ENCODE measurements at regions not wholly inside any gene's neighbourhood (a gene's known extent, or its start where the extent isn't known, plus 50 kb on each side); places are given as distances from the start of the nearest gene placed in this dataset.
"Not testable (repeated sequence)": the region's sequence is repeated elsewhere in the genome, so short reads cannot be mapped to it uniquely, and the experiment has no call there.

DNA sequence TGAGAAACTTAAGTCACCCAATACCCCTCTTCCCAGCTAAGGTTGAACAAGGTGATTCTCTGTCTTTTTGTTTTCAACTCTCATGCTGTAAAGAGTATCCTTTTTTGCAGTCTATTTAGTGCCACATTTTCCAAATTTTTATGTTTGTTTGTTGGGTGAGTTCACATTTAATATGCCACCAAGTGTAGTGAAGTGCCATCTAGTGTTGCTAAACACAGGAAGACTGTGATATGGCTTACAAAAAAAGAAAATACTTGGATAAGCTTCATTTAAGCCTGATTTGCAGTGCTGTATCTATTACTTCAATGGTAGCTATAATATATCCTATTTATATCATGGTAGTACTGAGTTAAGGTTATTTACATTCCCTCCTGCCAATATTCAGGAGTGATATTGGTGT is 319.2 kb upstream of the CHORDC1 start:
- DNase-seq (ENCODE audit: low spot score): no peak

DNA sequence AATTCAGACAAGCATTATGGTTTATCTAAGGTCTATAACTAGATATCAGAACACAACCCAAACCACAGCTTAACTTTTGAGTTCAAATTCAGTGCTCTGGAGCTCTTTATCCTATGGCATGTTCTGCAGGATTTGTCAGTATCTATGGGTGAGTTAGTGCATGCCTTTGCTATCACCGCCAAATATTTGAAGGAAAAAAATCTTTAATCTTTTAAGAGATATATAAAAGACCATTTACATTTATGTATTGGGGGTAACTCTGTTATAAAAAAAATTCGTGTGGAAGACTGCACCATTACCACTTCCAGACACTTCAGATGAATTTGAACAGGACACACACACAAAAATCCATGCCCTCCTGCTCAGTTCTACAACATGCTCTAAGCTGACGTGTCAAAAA is 313.5 kb upstream of the CHORDC1 start:
- DNase-seq (ENCODE audit: low spot score): no peak

DNA sequence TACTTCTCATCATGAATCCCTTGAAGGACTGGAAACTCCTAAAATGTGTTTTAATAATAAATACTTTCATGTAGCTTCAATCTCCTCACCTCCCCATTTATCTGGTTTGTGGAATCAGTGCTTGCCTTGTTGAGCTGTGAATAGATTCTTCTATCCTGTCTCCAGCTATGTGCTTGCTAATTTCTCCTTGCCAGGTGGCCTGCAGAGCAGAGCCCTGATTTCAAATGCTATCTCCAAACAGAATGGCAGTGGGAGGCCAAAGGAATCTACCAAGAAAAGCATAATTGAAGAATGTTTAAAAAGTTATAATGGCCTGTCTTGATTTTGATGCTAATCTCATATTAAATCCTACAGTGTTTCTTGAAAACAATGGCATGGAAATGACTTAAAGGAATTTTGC is 309.3 kb upstream of the CHORDC1 start:
- peak; percentile 12 for DNase-seq (ENCODE audit: low spot score)

DNA sequence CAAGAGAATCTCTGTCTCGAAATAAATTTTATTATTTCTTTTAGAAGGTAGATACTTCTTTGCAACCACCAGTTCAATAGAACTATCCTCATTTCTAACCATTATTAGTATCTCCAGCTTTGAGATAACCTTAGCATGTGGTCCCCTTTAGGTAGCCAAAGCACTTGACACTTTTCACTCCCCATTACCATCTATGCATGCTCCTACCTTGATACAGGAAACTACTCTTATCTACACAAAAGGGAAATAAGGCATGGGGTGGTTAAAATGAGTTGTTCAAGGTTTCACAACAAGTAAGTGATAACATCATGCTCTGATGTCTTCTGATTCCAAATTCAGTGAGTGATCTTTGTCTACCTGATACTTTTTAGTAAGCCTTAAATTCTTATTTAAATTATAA is 308.2 kb upstream of the CHORDC1 start:
- DNase-seq (ENCODE audit: low spot score): no peak

DNA sequence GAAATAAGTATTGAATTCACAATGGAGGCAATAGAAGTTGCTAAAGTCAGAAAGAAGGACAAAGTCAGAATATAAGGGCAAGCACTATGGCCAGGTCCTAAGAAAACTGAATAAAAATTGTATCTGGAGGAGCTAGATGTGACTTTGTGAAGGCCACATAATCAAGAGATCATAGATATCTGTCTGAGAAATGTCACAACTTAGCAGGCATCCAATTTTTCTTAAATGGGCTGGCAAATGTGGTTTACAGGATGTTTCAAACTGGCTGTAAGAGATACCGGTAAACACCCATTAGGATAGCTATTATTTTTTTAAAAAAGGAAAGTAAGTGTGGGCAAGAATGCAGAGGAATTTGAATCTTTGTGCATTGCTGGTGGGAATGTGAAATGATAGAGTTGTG is 303.1 kb upstream of the CHORDC1 start:
- DNase-seq (ENCODE audit: low spot score): no peak

DNA sequence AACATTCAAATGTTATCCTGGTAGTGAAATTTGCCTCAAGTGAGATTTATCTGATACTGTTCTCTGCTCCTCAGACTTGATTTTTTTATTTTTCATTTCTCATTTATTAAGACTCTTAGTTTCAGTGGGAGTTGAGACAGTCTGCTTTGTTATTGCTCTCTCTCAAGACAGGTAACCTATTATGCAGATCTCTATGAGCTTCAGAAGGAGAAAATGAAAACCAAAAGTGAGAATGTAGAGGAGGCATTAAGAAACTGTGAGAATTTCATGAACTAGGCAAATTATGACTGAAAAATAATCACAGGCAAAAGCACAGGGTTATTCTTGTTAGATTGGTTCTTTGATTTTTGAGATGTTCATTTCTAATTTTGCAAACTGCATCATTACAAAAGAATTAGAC is 290.0 kb upstream of the CHORDC1 start:
- no peak for DNase-seq (ENCODE audit: low spot score)

DNA sequence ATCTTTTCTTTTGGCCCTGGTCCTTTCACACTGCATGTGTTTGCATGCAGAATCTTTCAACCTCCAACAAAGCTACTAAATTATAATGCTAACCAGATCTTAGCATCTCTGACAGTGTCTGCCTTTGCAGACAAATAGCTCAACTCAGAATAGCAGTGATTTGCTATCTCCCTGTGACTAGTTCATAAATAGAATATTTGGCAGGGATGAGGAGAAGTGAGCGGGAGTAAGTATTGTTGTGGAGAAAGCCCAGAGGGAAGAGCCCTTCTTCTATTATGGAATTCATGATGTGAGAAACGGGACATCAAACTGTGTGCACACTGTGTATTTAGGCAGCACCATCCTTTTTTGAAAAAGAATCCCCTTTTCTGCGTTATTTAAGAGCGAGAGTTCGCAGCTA is 288.0 kb upstream of the CHORDC1 start:
- DNase-seq (ENCODE audit: low spot score): no peak

DNA sequence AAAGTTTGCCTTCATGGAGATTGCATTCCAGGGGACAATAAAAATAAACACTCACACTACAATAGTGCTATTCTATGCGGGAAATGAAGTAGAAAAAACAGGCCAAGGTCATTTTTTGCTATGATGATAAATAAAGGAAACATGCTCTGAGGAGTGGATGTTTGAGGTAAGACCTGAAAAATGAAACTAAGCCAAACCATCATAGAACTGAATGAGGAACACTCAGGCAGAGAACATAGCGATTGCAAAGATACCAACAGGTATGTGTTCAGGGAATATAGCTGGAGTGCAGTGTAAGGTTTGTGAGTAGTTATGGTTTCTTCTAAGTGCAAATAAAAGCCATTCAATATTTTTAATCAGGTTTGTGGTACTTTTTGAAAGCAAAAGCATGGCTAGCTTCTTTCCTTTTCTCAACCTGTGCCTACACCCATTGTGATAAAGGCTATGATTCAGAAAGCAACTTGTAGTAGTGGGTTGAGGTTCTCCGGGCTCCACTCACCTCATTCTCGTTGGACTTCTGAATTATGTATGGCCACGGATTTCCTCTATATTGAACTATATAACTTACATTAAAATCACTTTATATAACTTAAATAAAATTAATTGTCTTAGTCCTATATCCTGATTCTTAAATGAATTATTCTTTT is 278.2 kb upstream of the CHORDC1 start:
- no peak for DNase-seq (ENCODE audit: low spot score)

DNA sequence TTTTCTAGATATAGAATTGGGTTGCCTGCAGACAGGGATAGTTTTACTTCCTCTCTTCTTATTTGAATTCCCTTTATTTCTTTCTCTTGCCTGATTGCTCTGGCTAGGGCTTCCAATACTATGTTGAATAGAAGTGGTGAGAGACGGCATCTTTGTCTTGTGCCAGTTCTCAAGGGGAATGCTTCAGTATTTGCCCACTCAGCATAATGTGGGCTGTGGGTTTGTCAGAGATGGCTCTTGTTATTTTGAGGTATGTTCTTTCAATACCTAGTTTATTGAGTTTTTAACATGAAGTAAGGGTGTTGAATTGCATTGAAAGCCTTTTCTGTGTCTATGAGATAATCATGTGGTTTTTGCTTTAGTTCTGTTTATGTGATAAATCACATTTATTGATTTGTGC is 273.9 kb upstream of the CHORDC1 start:
- DNase-seq (ENCODE audit: low spot score): no peak

DNA sequence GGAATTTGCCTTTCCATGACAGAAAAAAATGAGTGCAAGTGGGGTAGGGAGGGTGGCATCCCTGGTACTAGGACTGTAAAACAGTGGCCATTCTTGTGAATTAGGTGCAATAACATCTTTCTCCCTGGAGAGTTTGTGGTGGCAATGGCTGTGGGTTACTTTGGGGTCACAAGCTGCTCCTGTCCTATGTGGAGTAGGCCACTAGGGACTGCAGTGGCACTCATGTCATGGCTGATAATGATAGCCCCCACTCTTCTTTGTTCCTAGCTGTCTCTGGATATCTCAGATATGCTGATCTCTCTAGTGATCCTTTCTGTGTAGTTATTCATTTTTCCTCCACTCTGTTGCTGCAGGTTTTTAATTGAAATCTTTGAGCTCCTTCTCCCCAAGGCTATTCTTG is 270.5 kb upstream of the CHORDC1 start:
- DNase-seq (ENCODE audit: low spot score): no peak

DNA sequence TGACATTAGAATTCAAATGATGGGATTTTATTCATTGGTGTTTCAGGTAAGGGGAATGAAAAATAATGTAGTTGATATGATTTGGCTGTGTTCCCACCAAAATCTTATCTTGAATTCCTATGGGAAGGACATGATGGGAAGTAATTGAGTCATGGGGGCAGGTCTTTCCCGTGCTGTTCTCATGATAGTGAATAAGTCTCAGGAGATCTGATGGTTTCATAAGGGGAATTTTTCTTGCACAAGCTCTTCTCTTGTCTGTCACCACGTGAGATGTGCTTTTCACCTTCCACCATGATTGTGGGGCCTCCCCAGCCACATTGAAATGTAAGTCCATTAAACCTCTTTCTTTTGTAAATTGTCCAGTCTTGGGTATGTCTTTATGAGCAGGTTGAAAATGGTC is 268.6 kb upstream of the CHORDC1 start:
- no peak for DNase-seq (ENCODE audit: low spot score)

DNA sequence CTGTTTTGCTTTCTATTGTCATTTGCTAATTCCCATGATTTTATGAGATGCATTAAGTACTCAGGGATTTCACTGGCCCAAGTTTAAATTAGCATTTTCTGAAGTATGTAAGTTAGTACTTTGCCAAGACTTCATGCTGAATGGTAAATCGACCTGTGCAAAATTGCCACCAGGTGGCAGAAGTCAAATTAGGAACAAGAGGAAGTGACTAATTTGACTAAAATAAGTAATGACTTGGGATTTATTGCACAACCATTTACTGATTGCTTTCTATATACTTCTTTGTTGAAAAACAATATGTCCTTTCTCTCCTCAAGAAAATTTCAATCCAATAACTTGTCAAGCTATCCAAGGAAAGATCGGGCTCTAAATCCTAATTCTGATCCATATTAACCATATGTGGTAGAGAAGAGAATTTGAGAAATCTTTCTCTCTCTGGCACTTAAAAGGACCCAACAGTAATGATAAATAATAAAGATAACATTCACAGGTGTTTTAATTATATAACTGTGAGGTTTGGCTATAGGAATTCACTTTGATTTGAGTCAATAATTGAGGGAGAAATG is 253.7 kb upstream of the CHORDC1 start:
- peak; percentile 13 for DNase-seq (ENCODE audit: low spot score)

DNA sequence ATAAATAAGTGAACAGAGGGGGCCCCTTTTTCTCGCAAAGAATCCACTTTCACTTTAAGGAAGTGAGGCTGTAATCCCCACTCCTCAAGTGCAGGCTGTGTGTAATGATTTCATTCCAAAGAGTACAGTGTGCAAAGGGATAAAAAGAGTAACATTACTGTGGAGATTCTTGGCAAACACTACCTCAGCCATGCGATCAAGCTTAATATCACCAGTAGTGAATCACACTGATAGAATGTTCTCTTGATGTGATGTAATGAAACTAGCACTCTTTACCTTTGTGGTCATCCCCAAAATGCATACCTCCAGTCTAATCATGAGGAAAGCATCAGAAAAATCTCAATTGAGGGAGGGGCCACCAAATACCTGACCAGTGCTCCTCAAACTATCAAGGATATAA is 246.1 kb upstream of the CHORDC1 start:
- peak; percentile 4 for DNase-seq (ENCODE audit: low spot score)

DNA sequence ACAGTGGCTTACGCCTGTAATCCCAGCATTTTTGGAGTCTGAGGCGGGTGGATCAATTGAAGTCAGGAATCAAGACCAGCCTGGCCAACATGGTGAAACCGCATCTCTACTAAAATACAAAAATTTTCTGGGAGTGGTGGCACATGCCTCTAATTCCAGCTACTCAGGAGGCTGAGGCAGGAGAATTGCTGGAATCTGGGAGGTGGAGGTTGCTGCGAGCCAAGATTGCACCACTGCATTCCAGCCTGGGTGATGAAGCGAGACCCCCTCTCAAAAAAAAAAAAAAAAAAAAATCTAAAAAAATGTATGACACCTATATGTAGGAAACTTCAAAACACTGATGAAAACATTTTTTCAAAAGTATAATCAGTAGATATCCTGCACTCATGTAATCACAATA is 242.7 kb upstream of the CHORDC1 start:
- DNase-seq (ENCODE audit: low spot score): no peak

DNA sequence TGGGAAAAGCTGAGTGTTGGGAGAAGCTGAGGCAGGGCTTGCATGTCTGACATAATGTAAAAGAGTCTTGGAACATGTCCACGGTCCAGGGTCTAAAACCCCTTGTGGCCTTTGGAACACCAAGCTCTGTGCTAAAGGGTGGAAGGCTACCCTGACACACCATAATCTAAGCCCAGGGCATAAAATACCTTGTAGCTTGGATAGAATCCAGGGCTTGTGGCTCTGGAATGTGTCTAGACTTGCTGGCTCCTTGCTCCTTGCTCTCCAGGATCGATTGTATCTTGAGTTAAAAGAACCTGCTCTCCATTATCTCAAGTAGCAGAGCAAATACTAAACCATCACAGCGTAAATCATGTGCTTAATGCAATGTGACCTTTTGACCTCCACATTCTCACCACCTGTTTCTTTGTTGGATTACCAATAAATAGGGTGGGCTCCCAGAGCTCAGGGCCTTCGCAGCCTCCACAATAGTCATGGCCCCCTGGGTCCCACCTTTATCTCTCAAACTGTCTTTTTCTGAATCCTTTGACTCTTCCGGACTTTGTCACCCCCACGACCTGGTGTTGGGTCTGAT is 232.6 kb upstream of the CHORDC1 start:
- not testable (repeated sequence) for DNase-seq (ENCODE audit: low spot score)

DNA sequence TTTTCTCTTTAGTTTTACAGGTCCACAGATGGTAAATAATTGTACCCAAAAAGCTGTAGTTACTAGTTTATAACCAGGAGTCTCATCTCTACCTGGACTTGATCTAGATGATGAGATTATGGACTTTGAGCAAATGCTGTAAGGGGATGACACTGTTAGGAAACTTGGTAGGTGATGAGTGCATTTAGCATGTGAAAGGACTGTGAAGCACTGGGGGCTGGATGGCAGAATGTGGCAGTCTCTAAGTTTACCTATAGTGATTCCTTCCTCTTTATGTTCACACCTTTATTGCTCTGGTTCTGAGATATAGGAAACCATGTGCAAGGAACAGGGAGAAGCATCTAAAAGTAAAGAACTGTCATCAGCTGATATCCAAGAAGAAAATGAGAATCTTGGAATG is 230.7 kb upstream of the CHORDC1 start:
- DNase-seq (ENCODE audit: low spot score): peak; percentile 18

DNA sequence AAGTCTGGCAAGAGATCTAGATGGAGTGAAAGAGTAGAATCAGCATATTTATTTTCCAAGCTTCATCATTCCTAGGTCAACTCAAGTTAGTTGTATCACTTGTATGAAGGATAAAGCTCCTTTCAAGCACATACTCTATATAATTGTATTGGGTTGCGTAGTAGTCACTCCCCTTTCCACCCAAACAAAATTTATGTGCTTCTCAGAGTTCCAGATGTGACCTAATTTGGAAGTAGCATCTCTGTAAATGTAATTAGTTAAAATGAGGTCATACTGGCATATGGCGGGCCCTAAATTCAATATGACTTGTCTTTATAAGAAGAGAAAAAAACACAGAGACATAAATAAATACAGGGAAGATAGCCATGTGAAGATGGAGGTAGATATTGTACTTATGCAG is 226.8 kb upstream of the CHORDC1 start:
- DNase-seq (ENCODE audit: low spot score): no peak

DNA sequence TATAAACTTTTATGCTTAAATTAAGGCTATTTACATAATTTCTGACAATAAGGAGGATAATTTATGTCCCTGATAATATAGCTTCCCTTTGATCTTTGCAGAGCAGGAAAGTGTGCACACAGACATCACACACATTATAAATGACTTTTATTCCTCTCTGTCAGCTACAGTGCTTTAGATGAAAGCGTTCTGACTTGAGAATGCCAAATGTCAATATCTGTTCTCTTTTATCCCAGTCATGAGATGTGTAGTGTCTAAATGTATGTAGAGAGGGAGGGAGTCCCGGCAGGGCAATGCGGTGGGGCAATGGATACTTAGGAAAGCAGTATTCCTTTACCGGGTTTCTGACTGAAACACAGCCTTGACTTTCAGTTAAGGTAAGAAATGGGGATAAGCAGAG is 225.4 kb upstream of the CHORDC1 start:
- no peak for DNase-seq (ENCODE audit: low spot score)

DNA sequence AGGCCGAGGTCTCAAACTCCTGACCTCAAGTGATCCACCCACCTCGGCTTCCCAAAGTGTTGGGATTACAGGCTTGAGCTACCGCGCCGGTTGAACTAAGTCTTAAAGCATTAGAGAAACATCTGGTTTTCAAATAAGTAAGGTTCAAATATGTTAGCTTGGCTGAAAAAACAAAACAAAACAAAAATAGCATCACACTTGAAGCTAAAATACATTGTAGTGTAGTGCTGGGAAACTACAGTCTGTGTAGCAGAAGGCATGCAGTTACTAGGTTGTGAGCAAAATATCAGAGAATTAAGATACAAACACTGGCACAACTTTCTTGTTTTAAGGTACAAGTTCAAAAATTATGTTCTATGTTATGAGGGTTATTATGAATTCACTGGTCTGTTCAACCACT is 224.8 kb upstream of the CHORDC1 start:
- DNase-seq (ENCODE audit: low spot score): no peak

DNA sequence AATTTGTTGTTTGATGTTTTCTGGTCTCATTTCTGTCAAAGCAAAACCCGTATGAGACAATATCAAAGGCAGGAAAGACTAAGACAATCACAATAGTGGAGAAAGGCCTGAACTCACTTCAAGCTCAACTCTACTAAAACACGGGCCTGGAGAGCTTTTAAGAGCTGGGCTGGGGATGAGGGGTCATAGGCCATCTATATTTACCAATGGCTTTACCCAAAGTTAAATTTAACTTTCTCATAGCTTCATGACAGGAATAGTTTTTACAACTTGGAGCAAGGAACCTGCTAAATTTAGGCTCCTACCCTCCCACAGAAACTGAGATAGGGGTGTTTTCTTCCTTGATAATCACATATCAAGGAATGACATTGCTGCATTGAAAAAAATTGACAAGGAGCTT is 223.4 kb upstream of the CHORDC1 start:
- no peak for DNase-seq (ENCODE audit: low spot score)

DNA sequence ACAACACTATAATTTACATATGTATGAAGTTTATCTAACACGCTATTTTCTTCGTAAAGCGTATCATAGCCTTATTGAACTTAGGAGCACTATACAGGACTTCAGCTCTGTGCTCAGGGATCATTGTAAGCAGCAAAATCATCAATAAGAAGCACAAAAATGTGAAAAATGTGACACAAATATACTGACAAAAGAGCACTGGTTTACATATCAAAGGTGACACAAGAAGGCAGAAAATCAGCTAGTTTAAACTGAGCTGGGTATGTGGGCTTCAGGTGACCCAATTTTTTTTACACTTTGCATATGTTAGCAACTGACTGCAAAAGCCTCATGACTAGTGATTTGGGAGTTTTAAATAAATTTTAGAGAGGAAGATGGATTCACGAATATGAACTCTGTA is 215.2 kb upstream of the CHORDC1 start:
- peak; percentile 17 for DNase-seq (ENCODE audit: low spot score)

DNA sequence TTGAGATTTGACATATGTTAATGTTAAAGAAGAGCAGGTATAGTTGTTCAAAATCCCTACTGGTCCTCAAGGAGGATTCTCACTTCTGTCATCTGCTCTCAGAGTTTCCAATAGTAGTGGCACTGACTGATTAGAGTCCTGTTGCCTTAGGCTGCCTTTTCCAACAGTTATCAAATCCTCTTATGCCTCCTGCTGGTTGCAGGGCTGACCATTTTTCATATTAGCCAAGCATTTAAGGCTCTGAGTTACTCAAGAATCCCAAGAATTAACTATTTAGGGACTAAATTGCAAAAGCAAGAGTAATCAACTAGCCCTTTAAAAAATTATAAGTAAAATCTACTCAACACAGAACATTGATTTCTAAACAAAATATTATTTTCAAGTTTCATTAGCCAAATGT is 212.0 kb upstream of the CHORDC1 start:
- DNase-seq (ENCODE audit: low spot score): peak; percentile 17

DNA sequence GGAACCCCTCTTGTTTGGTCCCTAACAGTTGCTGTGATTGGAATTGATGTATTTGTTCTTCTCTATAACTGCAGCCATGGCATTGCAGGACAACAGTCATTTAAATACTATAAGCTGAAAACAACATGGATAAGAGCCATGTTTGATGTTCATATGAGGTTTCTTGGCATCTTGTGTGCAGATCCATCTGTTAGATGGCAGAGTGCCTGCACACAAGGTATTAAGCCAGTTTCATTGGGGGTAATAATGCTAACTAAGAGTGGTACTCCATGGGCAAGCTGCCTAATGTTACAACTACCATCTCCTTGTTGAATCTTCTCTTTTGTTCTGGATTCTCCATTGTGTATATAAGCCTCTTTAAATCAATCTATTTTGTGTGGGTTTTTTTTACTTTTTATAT is 206.0 kb upstream of the CHORDC1 start:
- no peak for DNase-seq (ENCODE audit: low spot score)

DNA sequence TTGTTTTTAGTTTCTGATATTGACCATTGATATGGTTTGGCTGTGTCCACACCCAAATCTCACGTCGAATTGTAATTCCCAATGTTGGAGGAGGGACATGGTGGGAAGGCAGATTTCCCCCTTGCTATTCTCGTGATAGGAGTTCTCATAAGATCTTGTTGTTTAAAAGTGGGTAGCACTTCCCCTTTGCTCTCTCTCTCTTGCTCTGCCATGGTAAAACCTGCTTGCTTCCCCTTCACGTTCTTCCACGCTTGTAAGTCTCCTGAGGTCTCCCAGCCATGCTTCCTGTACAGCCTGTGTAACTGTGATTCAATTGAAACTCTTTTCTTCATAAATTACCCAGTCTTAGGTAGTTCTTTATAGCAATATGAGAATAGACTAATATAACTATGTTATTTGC is 203.6 kb upstream of the CHORDC1 start:
- DNase-seq (ENCODE audit: low spot score): no peak

Data from iPS-NIHi11 (cell line).